Activated naive CD4-positive, alpha-beta T cell (primary cell): ENCODE measurements at regions not wholly inside any gene's neighbourhood (a gene's known extent, or its start where the extent isn't known, plus 50 kb on each side); places are given as distances from the start of the nearest gene placed in this dataset.

Source experiments
- DNase-seq, 4 experiments: peaks; one replicate each; lab custom pipeline; 2025; lab: John Stamatoyannopoulos, UW

- no peak for DNase-seq
Measured at GRCh38 chr9:96038271-96038670, 162.8 kb downstream of the ERCC6L2 start.

DNA sequence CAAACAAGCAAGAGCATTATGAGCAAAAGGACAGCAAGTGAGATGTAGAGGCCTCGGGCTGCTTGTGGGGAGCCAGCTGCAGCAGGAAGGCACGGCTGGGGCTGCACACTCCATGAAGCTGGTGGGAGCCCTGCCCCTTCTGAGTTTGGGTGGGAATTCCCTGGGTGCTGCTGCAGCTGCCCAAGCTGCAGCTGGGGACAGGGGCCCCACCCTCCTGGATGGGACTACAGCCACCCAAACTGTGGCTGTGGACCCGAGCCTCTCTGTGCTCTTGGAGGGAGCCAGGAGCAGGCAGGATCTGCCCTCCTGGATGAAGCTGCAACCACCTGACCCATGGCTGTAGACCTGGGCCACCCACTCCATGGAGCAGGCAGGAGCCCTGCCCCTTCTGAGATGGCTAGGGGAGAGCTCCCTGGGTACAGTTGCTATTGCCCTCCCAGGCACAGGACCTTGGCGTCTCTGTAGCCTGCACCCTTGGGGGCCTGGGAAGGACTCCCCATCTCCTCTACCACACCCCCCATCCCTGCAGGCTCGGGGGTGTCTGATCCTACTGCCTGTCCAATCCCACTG is 159.1 kb downstream of the ERCC6L2 start:
- DNase-seq, result no peak

DNA sequence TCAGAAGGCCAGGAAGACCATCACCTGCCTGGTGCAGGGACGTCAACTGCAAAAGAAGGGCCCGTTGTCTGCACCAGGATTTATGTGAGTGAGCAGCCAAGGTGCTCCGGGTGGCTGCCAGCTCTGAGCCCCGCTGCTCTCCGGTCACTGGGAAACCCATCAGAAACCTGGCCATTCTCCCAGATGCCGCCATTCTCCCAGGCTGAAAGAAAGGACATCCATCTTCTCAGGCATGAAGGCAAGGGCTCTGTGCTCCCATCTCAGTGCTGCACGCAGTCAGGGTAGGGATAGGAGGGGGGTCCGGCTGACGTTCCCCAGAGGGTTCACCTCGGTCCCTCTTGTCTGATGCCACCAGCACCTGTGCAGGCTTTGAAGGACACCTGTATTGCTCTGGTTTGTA is 158.4 kb downstream of the ERCC6L2 start:
- no peak for DNase-seq

DNA sequence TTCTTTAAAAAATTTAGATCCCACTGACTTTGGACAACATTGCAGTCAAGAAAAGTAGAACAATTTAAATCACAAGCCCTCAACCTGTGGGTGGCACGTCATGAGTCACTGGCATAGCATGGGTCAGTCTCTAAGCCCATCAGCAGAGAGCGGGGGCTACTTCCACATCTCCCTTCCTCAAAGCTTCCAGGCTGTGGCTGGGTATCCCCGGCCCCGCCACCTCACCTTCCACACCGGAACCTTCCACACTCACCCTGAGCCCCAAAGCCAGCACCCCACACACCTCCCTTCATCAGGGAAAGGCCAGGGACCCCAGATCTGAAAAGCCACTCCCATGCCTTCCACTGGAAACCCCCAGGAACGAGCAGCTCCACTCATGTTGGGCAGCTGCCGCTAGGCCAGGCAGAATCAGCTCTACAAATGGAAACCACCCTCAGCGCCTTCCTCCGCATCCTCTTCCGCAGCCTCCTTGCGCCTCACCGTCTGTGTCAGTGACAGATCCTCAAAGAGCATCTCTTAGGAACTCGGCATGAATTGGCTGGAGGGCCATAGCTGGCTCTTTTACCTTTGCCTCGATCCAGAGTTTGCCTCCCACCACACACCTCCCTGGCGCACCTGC is 156.5 kb downstream of the ERCC6L2 start:
- DNase-seq, result no peak

DNA sequence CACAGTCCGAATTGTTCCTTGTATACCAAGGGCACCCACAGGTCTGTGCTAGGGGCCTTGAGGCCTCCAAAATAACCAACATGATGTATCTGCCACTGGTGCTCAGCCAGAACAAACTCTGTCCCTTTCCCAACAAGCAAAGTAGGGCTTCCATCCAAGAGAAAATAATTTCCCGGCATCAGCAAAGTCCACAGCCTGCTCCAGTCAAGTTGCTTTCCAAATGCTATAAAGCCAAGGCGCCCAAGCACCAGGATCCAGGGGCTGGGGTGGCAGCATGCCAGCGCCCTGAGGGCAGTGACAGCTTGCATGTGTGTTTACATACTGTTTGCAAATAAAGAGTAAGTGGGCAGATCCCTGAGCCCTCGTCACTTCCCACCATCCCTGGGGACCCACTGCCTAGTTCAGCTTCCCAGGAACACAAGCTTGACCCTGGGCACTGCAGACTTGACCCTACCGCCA is 155.9 kb downstream of the ERCC6L2 start:
- no peak for DNase-seq

DNA sequence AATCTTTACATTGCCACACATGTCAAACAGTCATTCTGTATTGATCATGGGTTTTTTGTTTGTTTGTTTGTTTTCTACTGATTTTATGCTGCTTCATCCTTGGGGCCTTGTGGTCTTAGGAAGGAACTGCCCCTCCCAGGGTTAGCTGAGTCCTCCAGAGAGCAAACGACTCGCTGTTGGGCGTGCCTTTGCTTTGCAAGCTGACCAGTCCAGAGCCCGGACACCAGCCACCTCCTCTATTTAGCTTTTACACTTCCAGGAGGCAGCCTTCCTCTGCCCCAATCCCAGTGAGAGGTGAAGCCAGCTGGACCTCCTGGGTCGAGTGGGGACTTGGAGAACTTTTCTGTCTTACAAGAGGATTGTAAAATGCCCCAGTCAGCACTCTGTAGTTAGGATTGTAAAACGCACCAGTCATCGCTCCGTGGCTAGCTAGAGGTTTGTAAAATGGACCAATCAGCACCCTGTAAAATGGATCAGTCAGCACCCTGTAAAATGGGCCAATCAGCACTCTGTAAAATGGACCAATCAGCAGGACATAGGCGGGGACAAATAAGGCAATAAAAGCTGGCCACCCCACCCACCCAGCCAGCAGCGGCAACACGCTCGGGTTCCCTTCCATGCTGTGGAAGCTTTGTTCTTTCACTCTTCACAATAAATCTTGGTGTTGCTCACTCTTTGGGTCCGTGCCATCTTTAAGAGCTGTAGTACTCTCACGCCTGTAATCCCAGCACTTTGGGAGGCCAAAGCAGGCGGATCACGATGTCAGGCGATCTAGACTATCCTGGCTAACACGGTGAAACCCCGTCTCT is 154.4 kb downstream of the ERCC6L2 start:
- no peak for DNase-seq

DNA sequence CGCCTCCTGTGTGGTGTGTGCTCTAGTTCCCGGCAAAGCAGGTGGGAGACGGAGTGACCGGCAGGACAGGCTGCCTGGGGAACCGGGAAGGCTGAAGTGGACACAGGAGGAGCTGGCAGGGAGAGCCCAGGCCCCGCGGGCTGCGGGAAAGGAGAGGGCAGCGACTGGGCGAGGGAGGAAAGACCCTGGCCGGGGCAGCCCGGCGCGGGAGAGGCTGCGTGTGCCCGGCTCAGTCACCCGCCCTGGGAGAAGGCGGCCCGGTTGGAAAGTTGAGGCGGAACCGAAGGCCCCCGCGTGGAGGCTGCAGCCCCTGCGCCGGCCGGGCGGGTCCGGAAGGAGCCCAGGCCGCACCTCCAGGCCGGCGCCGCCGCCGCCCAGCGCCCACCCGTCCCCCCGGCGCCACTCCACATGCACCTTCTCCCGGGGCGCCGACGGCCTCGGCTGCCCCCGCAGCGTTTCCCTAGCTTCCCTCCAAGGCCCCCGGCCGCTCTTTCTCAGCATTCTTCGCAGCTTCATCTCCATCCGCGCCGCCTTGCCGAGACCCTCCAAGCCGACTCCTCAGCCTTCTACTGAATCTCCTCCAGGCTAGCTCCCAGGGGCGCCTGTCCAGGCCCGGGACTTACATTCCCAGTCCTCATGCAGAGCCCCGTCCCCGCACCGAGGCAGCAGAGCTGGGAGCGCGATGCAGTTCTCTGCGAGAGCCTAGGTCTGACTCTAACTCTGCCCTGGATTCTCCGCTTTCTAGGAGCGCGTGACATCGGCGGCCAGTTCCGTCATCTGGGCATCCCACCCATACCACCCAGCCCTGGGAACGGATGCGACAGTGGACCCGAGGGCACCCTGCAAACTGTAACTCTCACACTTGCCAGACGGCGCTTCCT is 152.0 kb downstream of the ERCC6L2 start:
- no peak for DNase-seq

GRCh38 chr9:96026655-96027213 is 151.2 kb downstream of the ERCC6L2 start:
- DNase-seq, result no peak

DNA sequence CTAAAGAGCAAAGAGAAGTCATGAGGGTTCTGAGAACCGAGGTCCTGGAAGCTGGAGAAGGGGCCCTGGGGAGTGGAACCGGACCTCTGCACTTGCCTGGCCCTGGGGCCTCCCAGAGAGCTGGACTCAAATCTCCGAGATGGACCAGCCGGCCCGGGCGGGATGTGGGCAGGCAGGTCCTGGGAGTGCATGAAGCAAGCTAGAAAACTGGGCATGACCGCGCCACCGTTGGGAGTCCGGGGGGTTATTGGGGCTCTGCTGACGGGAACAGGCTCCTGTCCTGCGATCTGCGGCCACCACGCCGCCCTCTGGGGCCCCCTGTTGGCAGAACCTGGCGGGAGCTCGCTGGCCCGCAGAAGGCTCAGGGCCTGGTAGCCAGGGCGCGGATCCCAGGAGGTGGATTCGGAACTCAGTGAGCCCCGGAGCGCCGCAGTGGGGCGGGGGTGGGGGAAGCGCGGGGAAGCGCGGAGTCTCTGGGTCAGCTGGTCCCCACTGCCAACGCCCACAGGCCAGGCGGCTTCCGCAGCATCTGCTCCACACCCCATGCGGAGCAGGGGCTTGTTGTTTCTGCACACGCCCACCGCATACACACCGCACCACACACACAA is 150.6 kb downstream of the ERCC6L2 start:
- peak in 1 of 4 experiments; percentile 4 for DNase-seq

GRCh38 chr9:96023486-96023885 is 148.0 kb downstream of the ERCC6L2 start:
- DNase-seq, result no peak

GRCh38 chr9:96022445-96023051 is 147.1 kb downstream of the ERCC6L2 start:
- no peak for DNase-seq

- DNase-seq, result no peak
Measured at GRCh38 chr9:96021551-96022444, 146.3 kb downstream of the ERCC6L2 start.

DNA sequence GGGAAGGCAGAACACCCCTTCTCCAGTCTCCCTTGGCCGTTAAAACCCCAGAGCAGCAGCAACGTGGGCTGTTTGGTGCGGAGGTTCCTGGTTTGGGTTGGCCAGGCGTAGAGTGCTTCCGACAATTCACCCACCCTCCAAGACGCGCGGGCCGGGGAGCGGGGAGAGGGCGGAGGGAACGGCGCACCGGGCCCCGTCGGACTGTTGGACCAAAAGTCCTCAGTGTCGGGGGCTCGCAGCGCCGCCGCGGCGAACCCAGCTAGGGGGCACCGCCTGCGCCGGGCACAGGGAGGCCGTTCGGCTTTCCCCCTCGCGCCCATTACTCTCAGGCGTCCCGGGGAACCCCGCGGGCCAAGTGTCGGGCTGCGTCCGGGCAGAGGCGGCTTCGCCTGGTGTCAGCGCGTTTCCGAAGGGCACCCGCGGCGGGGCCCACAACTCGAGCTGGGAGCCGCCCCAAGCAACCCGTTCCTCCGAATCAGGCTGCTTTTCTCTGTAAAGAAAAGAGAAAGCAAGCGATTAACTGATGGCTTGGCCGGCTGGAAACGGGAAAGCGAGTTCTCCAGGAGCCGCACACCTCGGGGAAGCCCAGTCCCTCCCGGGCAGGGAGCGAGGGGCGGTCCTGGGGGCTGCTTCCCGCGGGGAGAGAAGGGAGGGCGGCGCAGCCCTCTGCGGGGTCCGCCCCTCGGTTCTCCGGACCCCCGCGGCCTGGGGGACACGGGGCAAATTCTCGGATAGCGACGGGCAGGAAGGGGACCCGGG is 145.5 kb downstream of the ERCC6L2 start:
- peak in 1 of 4 experiments; percentile 48 for DNase-seq

- no peak for DNase-seq
Measured at GRCh38 chr9:96020300-96020791, 144.9 kb downstream of the ERCC6L2 start.
